ENCODE measurements at regions not wholly inside any gene's neighbourhood (a gene's known extent, or its start where the extent isn't known, plus 50 kb on each side); places are given as distances from the start of the nearest gene placed in this dataset.
"Not testable (repeated sequence)": the region's sequence is repeated elsewhere in the genome, so short reads cannot be mapped to it uniquely, and the experiment has no call there.

DNA sequence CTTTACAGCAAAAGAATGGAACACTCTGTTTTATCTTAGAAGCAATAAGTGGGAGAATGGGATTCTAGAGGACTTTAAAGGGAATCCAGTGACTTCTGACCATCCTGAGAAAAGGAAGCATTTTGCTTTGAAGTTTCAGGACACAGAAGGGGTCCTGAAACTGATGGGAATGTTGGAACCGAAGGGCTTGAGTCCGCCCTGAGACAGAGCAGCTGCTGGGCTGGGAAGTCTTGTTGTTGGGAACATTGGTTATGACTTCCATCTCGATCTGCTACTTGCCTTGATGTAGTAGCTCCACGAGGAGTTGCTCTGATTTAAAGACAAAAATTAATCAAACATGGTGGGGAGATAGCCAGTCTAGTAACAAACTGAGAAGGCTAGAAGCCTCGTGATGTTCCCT is 177.6 kb downstream of the JCAD start:
- no peak for DNase-seq (ENCODE audit: low spot score)

DNA sequence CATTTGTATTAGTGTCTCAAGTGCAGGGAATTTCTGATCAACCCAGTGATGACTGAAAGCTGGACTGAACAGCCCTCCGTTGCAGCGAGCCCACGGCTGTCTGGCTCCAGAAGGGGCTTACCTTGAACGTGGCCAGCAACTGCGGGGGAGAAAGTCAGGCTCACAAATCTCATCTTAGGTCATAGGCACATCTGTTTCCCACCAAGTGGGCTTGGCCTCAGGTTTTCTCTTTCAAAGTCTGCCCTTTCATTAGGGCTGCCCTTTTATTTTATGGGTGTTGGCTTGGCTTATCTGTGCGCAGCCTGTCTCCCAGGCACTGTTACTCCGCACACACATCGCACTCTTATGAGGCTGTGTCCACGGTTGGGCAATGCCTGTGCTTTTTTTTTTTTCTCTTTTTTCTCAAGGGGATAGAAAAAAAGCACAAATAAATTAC is 178.0 kb downstream of the JCAD start:
- DNase-seq (ENCODE audit: low spot score) = no peak

DNA sequence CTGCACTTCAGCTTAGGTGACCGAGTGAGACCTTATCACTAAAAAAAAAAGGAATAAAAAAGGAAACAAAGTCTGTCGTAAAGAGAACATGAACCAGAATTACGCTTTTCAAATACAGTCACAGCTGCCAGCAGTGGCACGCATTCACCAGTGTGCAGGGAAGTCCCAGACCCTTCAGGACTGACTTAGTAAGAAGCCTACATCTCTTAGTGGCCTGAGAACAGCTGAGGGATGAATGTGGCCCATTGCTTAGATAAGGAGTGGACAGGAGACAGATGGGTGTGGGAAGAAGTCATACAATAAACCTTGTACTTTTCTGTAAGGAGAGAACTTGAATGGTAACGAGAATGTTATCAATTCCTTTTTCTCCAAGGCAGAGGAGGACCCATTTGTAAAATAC is 178.5 kb downstream of the JCAD start:
- no peak for DNase-seq (ENCODE audit: low spot score)

DNA sequence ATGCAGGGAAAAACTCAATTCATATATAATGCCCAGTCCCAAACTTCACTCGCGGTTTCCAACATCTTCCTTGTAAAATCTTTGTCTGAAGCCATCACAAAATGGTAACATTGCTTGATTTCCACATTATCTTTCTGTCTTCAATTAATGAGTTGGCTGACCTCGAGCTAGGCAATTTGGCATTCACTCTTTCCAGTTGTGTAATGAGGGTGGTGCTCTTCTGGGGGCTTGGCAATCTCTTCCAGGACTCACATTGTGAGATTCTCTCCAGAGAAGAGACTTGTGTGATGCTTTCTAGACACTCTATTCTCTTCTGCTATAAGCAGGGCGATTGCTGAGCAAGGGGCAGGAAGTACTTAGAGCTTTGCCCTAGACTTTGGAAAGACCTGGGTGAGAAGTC is 179.5 kb downstream of the JCAD start:
- no peak for DNase-seq (ENCODE audit: low spot score)

DNA sequence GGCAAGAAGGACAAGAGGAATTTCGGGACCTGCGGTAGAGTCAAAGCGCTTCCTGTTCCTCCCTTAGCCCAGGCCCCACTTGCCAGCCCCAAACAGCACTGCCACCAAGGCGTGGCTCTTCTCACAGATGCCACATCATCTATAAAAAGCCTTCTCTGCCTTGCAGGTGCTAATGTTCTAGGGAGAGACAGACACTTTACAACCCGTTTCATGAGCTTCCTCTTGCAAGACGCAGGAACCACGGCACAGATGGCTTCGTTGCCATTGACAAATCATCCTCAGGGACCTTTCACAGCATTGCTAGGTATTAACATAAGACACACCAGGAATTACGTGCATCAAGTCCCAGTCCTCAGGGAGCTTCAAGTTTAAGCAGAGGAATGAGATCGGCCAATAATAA is 180.9 kb downstream of the JCAD start:
- no peak for DNase-seq (ENCODE audit: low spot score)

DNA sequence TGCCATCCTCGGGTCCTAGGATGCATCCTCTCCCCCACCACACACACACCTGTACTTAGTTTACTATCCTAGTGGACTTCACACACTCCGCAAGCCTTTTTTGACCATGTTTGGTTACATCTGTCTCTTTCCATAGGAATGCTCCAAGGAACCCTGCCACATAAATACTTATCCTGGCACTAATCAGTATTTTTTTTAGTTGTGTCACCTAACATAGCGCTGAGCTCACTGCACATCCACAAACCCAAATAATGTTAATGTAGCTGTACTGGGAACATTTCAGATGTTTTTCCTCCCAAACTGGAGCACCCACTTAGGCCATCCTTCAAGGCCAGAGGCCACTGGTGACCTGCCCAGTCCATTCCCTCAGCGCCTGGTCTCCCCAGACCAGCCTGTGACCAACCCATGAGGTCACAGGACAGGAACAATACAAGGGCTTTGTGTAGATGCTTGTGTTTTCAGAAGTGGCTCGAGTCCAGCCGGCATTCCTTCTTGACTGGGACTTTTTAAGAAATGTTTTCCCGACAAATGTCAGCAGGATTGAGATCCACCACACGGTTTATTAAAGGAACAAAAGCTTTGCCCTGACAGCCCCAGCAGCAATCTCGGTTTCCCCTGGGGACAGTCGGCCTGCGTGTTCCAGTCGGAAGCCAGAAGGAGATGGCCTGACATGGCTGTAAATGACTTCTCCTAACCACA is 181.4 kb downstream of the JCAD start:
- DNase-seq (ENCODE audit: low spot score) = no peak

DNA sequence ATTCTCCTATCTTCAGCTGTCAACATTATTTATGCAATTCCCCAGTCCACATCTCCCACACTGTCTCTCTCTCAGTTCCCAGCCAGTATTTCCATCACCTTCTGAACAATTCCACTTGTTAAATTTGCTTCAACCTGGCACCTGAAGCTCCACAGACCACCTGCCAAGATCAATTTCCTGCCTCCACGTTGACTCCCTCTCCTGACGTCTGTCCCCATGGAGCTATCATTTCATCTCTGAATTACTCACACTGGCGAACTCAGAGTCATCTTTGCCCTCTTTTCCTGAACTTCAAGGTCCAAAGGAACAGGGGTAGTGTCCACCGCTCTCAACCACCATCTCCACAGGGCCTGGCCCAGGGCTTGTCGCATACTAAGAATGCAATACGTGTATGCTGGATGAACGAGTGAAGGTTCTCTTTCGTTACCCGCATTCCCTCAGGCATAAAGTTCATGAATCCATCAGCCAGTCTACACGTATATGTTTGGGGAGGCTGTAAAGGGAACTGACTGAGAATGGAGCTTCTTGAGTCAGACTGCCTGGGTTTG is 183.3 kb downstream of the JCAD start:
- DNase-seq (ENCODE audit: low spot score) = no peak

DNA sequence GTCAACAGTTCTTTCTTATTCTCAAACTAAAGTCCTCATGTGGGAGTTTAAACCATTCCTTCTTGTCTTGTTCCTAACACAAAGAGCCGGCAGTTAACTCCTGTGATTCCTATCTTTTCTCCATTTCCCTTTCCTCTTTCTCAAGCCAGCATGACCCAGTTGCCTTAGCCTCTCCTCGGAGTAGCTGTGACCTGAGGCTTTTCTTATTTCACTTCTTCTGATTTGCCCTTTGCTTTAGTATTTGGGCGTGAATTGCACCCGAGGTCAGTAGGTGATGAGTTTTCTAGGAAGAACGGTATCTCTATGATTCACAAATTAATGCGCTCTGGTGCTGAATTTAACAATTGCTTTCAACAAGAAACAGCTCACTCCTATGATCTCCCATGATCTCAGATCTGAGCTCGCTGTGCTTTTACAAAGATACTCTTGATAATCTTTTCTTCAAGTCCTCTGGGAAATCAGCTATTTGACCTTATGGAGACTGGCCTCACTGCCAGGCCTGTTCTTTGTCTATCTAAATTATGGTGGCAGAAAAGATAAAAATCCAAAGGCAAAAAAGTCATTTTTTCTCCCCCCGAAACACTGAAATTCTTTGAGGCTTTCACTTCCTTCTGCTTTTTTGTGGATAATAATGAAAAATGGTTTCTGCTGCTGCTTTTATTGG is 184.6 kb downstream of the JCAD start:
- no peak for DNase-seq (ENCODE audit: low spot score)

DNA sequence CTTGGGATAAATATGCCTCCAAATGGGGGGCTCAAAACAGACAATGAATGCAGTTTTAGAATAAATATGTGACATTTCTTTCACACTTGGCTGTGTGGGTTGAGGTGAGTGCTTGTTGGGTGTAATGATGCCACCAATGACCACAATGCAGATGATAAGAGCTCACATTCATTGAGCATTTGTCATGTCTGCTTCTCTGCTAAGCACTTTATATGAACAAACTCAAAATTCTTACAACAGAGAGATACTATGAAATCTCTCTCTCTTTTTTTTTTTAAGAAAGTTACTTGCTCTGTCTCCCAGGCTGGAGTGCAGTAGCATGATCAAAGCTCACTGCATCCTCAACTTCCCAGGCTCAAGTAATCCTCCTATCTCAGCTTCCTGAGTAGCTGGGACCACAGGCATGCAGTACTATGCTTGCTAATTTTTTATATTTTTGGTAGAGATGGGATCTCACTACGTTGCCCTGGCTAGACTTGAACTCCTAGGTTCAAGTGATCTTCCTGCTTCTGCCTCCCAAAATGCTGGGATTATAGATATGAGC is 185.4 kb downstream of the JCAD start:
- no peak for DNase-seq (ENCODE audit: low spot score)

DNA sequence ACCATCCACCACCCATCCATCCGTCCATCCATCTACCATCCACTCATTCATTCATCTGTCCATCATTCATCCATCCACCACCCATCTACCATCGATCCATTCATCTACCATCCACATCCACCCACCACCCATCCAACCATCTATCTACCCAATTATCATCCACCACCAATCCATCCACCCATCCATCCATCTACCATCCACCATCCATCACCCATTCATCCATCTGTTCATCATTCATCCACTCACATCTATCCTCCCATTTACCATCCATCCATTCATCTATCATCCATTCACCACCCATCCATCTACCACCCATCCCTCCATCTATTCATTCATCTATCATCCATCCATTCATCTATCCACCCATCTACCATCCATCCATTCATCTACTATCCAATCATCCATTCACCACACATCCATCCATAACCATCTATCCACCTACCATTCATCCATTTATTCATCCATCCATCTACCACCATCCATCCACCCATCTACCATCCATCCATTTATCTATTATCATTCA is 188.8 kb downstream of the JCAD start:
- DNase-seq (ENCODE audit: low spot score) = no peak

DNA sequence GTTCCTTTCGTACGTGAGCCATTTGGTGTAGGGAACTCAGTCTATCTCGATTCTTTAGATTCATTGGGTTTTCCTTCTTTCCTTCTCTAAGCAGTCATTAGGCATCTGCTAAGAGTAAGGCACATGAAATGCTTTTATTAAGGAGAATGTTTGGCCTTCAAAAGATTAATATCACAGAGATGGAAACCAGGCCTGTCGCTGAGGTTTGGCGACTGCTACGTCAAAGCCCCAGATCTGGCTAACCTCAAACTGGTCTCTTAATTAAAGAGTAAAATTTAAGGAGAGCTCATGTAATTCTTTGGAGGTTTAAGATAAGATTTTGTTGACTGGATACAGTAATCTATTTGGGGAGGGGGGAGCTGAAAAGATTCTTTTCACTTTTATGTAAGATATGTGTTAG is 189.8 kb downstream of the JCAD start:
- DNase-seq (ENCODE audit: low spot score) = no peak

DNA sequence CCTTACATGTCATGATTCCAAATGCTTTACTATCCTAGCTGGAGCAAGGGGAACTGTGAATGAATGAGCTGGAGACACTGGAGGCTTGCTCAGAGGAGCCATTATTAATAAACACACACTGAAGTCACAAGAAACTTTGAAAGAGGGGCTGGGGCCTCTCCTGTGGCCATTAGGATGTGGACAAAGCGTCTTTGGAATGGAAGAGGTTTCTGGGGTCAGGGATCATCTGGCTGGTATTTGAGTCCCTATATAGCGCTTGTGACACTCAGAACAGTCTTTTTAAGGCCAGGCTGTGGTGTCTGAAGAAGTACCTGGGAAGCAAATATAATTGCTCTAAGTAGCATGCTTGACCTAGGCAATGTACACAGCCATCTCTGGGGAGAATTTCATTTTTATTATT is 193.0 kb downstream of the JCAD start:
- no peak for DNase-seq (ENCODE audit: low spot score)

DNA sequence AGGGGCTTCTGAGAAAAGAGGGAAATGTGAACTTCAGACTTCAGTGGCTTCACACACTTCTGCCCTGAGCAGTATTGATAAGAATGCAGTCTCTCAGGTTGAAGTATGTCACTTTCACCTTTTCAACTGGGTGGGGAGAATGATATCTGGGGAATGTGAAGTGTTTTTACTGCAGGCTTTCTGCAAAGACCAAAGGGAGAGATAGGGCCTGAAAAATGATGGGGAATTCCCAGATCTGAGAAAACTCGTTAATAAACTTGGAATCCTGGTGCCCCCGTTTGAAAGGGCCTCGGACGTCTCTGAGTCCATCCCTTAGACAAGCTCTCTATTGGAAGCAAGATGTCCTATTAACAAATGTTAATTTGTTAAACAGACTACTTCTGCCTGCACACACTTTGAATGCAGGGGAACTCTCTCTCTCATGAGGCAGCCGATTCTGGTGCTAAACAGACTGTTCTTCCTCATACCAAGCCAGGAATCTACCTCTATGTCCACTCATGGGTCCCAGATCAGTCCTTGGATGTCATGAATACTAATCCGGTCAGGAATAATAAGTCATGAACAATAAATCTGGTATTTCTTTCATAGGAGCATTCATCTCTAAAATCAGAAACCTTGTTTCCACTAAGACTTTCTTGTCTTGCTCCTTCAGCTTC is 193.6 kb downstream of the JCAD start:
- DNase-seq (ENCODE audit: low spot score) = peak; percentile 76

DNA sequence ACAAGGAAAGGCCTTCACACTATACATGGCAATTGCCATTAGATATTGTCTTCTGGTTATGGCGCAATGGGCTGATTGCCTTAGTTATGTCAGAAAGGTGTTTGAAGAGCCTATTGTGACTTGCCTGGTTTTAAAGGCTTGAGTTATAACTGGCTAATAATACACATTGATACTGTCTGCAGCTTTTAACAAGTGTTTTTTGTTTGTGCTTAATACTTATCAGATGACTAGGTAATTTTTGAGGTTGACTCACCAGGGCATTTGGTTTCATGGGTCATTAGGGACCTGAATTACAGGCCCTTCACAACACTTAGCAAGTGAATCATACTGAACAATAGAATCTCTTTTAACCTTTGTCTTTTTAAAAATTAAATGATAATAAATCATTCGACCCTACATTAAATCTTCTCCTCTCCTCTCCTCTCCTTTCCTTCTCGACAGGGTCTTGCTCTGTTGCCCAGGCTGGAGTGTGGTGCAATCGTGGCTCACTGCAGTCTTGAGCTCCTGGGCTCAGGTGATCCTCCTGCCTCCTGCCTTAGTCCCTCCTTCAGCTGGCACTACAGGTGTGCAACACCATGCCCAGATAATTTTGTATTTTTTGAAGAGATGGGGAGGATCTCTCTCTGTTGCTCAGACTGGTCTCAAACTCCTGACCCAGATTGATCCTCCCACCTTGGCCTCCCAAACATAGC is 196.3 kb downstream of the JCAD start:
- DNase-seq (ENCODE audit: low spot score) = peak; percentile 76

DNA sequence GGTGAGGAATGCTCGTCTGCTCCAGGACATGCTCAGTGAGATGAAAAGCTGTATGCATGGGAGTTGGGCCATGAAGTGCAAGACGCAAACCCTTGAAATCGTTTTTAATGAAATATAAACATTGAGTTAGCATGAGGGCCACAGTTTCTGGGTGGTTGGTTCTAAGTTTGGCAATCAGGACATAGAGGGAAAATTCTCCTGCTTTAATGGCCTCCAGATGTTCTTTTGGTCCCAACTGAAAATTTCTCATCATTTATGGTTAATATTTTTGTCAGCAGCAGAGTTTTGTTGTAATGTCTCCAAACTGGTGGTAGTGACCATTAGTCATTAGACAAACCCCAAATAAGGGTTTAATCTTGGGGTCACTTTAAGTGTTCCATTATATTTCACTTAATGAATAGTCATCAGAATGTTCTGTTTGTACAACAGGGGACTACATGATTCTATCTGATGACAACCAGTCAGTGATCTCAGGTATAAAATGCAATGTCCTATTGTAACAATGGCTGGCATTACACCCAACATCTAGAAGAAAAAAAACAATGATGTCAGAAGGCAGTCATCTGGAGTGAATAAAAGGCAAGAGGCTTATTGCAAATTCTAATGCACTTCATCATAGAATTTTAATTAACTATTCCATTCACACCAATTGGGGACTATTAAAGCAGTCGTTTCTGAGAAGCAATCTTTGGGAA is 197.4 kb downstream of the JCAD start:
- no peak for DNase-seq (ENCODE audit: low spot score)

DNA sequence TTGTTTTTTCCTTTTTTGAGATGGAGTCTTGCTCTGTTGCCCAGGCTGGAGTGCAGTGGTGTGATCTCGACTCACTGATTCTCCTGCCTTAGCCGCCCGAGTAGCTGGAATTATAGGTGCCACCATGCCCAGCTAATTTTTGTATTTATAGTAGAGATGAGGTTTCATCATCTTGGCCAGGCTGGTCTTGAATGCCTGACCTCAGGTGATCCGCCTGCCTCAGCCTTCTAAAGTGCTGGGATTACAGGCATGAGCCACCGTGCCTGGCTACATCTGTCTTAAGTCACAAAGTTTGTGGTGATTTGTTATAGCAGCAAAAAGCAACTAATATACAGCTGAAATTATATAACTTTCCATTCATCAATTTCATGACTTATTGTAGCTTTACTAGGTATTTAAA is 198.2 kb downstream of the JCAD start:
- DNase-seq (ENCODE audit: low spot score) = not testable (repeated sequence)

DNA sequence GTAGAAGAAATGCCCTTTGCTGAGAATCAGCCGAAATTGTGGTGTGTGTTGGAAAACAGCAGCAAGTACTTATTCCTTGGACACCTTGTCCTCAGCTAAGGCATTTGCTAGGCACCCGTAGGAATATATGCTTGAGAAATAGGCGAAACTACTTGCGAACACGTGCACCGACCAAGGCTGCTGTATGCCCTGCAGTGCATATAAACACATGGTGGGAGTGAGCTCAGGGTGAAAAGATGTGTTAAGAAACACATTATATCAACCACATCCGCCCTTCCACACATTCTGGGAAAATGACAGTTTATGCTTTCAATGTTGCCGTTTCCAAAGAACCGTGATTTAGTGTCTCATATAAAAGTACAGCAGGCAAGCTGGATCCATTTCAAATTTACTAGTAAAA is 199.2 kb downstream of the JCAD start:
- no peak for DNase-seq (ENCODE audit: low spot score)

DNA sequence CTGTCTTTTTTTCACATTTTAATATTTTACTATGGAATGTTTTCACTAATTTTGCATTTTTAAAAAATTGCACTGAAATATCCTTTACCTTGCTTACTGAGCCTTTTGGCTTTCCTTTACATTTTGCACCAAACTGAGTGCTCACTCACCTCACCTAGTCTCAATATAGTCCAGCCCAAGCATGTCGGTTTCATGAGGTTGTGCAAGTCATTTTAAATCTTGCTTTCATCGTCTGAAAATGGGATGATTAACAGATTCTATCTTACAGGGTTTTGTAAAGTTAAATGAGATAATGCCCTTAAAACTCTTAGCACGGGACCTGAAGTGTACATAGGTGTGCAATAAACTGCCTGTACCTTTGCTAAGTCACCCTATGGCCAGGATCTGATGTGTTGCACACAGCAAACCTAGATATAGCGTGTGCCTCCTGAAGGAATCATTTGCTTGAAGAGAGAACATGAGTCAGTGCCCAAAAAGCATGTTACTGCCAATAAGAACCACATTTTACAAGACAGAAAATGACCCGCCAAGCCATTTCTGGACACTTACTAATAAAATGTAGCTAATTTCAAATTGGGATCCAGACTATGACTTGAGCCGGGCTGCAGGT is 199.8 kb downstream of the JCAD start:
- no peak for DNase-seq (ENCODE audit: low spot score)

DNA sequence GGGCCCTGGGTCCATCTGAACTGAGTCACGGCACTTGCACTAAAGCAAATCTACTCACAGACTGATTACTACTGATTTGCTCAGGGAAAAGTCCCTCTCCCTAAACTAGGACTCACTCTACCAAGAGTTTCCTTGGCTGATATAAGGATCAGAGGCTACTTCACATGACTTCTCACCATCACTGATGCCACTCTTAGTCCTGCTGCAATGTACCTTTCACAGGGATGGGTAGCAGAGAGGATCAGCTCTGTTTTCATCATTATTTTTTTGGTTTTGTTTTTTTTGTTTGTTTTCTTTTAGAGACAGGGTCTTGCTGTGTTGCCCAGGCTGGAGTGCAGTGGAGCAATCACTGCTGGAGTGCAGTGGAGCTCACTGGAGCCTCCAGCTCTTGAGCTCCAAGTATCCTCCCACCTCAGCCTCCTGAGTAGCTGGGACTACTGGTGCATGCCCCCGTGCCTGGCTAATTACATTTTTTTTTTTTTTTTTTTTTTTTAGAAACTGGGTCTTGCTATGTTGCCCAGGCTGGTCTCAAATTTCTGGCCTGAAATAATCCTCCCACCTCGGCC is 200.6 kb downstream of the JCAD start:
- DNase-seq (ENCODE audit: low spot score) = no peak

All from HT-29 (cell line).